ENCODE measurements at regions not wholly inside any gene's neighbourhood (a gene's known extent, or its start where the extent isn't known, plus 50 kb on each side); places are given as distances from the start of the nearest gene placed in this dataset.

- no peak for DNase-seq (ENCODE audit: low read depth)
- no peak for TF ChIP-seq CTCF (IDR thresholded peaks at IDR 0.05; ENCODE audit: low read depth, low read length, missing control alignments)
- no peak overlapping the region for H3K4me3 ChIP-seq (ENCODE audit: low read depth, low read length)
These were observed 59.9 kb upstream of the DTNBP1 start for GRCh38 chr6:15722731-15723130.

- no peak overlapping the region for H3K4me3 ChIP-seq (ENCODE audit: low read depth, low read length)
- DNase-seq (ENCODE audit: low read depth): no peak
- no peak for TF ChIP-seq CTCF (IDR thresholded peaks at IDR 0.05; ENCODE audit: low read depth, low read length, missing control alignments)
These were observed 54.1 kb upstream of the DTNBP1 start for GRCh38 chr6:15716889-15717288.

GRCh38 chr6:15715851-15716250 is 53.0 kb upstream of the DTNBP1 start:
- DNase-seq (ENCODE audit: low read depth): no peak
- H3K4me3 ChIP-seq (ENCODE audit: low read depth, low read length): no peak overlapping the region
- TF ChIP-seq CTCF (IDR thresholded peaks at IDR 0.05; ENCODE audit: low read depth, low read length, missing control alignments): no peak

GRCh38 chr6:15715060-15715459 is 52.2 kb upstream of the DTNBP1 start:
- no peak for TF ChIP-seq CTCF (IDR thresholded peaks at IDR 0.05; ENCODE audit: low read depth, low read length, missing control alignments)
- H3K4me3 ChIP-seq (ENCODE audit: low read depth, low read length): no peak overlapping the region
- DNase-seq (ENCODE audit: low read depth): no peak

GRCh38 chr6:15714658-15715057 is 51.8 kb upstream of the DTNBP1 start:
- no peak overlapping the region for H3K4me3 ChIP-seq (ENCODE audit: low read depth, low read length)
- no peak for TF ChIP-seq CTCF (IDR thresholded peaks at IDR 0.05; ENCODE audit: low read depth, low read length, missing control alignments)
- no peak for DNase-seq (ENCODE audit: low read depth)

- no peak for DNase-seq (ENCODE audit: low read depth)
- no peak for TF ChIP-seq CTCF (IDR thresholded peaks at IDR 0.05; ENCODE audit: low read depth, low read length, missing control alignments)
- H3K4me3 ChIP-seq (ENCODE audit: low read depth, low read length): no peak overlapping the region
These were observed 50.5 kb upstream of the DTNBP1 start for GRCh38 chr6:15713325-15713724.

- no peak for TF ChIP-seq CTCF (IDR thresholded peaks at IDR 0.05; ENCODE audit: low read depth, low read length, missing control alignments)
- no peak overlapping the region for H3K4me3 ChIP-seq (ENCODE audit: low read depth, low read length)
- DNase-seq (ENCODE audit: low read depth): no peak
These were observed 50.0 kb upstream of the DTNBP1 start for GRCh38 chr6:15712797-15713196.

Data from GM12864 (cell line).